CD4-positive, alpha-beta T cell (primary cell): ENCODE measurements at regions not wholly inside any gene's neighbourhood (a gene's known extent, or its start where the extent isn't known, plus 50 kb on each side); places are given as distances from the start of the nearest gene placed in this dataset.

ENCODE experiments used
- ATAC-seq: fragments of 200-7000 bp; cut with Tn5 transposase; one replicate; pipeline ENCODE4 v1.10.0; 2022; ENCODE audit warnings: mild to moderate bottlenecking; ENCODE audit not compliant: poor library complexity
- CTCF ChIA-PET: fragments of 350-600 bp; sonication (Branson Sonifier 250); formaldehyde crosslinking; loops from one replicate; lab custom pipeline; 2021; ENCODE audit warnings: antibody characterized with exemption, inconsistent platforms; lab: Charles Lee
- POLR2A ChIA-PET: fragments of 350-600 bp; sonication (Branson Sonifier 250); formaldehyde crosslinking; loops from one replicate; lab custom pipeline; 2021; ENCODE audit warnings: antibody characterized with exemption, inconsistent platforms; lab: Charles Lee
- DNase-seq, 14 experiments: peaks; one replicate each; pipeline ENCODE4 v3.0.0-alpha.2; 2013 to 2020; ENCODE audit warnings: mixed read lengths in 2 of 14
- H3K27ac ChIP-seq, 2 donors: one replicate each; pipeline versions ENCODE4 v1.5.1 to v1.7.0; 2013; ENCODE audit warnings: low read length in 2 of 2, low read depth in 1 of 2, mild to moderate bottlenecking in 1 of 2
- H3K27me3 ChIP-seq, 2 experiments: 1 replicate in 1 of 2; 2 replicates in 1 of 2; pipeline versions ENCODE4 v1.6.1 to v1.7.0; 2013; ENCODE audit warnings: low read length in 2 of 2, control low read depth in 1 of 2, mild to moderate bottlenecking in 1 of 2, moderate library complexity in 1 of 2; ENCODE audit not compliant: insufficient read depth in 2 of 2, control insufficient read depth in 1 of 2
- H3K36me3 ChIP-seq: one replicate; pipeline ENCODE4 v1.6.1; 2013; ENCODE audit warnings: low read length, control low read depth; ENCODE audit not compliant: insufficient read depth
- H3K4me1 ChIP-seq: one replicate; pipeline ENCODE4 v1.6.1; 2013; ENCODE audit warnings: low read length, control low read depth; ENCODE audit not compliant: insufficient read depth
- H3K4me3 ChIP-seq: one replicate; pipeline ENCODE4 v1.5.1; 2013; ENCODE audit warnings: mild to moderate bottlenecking, low read length, moderate library complexity
- H3K9me3 ChIP-seq, 2 experiments: 1 replicate in 1 of 2; 2 replicates in 1 of 2; pipeline versions ENCODE4 v1.6.1 to v1.7.0; 2013; ENCODE audit warnings: low read length in 2 of 2, mild to moderate bottlenecking in 2 of 2, control low read depth in 1 of 2, moderate library complexity in 1 of 2; ENCODE audit not compliant: control insufficient read depth in 1 of 2, insufficient read depth in 1 of 2
- H3K27ac Mint-ChIP-seq: one replicate; pipeline ENCODE4 v1.8.0; 2020; ENCODE audit warnings: mixed read lengths
- H3K27me3 Mint-ChIP-seq: one replicate; pipeline ENCODE4 v1.8.0; 2021; ENCODE audit warnings: mixed read lengths
- H3K36me3 Mint-ChIP-seq: one replicate; pipeline ENCODE4 v1.8.0; 2021; ENCODE audit warnings: low read depth, mixed read lengths
- H3K4me1 Mint-ChIP-seq: one replicate; pipeline ENCODE4 v1.8.0; 2021; ENCODE audit warnings: low read depth, mixed read lengths
- H3K4me3 Mint-ChIP-seq: one replicate; pipeline ENCODE4 v1.8.0; 2020; ENCODE audit warnings: mild to moderate bottlenecking, mixed read lengths
- H3K9me3 Mint-ChIP-seq: one replicate; pipeline ENCODE4 v1.8.0; 2020; ENCODE audit warnings: mixed read lengths
- CTCF ChIP-seq: fragments of 200-600 bp; IDR thresholded peaks from one replicate; pipeline ENCODE4 v1.8.0; 2022; ENCODE audit warnings: antibody characterized with exemption, mild to moderate bottlenecking
- intact Hi-C, 2 experiments: fragments of 100-400 bp; cut with DNase I in 1 of 2; cut with micrococcal nuclease in 1 of 2; formaldehyde crosslinking; loops; one replicate each; pipeline versions ENCODE4 v1.15.1 to v1.9.0; 2023 to 2025; cut with DNase I, micrococcal nuclease

- H3K4me3 ChIP-seq, result no peak overlapping the region
- no peak for TF ChIP-seq CTCF
- no peaks in the 10 kb centered on the region for H3K4me1 Mint-ChIP-seq
- ChIA-PET POLR2A (no interaction called here), CTCF (no interaction called here)
- H3K4me1 ChIP-seq, result no peaks in the 10 kb centered on the region
- no peaks in the 10 kb centered on the region for H3K36me3 Mint-ChIP-seq
- no peak overlapping the region for H3K4me3 Mint-ChIP-seq
- ATAC-seq (no peak), DNase-seq (no peak)
- no peak overlapping the region for H3K27ac ChIP-seq
- H3K36me3 ChIP-seq, result no peaks in the 10 kb centered on the region
- peaks cover 8% of the 10 kb centered on the region for H3K9me3 Mint-ChIP-seq
- H3K27ac Mint-ChIP-seq, result no peak overlapping the region
- intact Hi-C loops, result no loop called here
- H3K9me3 ChIP-seq, result no peaks in the 10 kb centered on the region
- no peaks in the 10 kb centered on the region for H3K27me3 ChIP-seq
- no peaks in the 10 kb centered on the region for H3K27me3 Mint-ChIP-seq
These were observed 942.2 kb downstream of the CNTNAP5 start for GRCh38 chr2:124967325-124967724.

GRCh38 chr2:124970030-124970429 lies 944.9 kb downstream of the CNTNAP5 start:
- ChIA-PET POLR2A (no interaction called here), CTCF (no interaction called here)
- Histone ChIP-seq H3K27me3 (no peaks in the 10 kb centered on the region), H3K9me3 (no peaks in the 10 kb centered on the region), H3K4me1 (no peaks in the 10 kb centered on the region), H3K27ac (no peak overlapping the region), H3K36me3 (no peaks in the 10 kb centered on the region), H3K4me3 (no peak overlapping the region)
- Mint-ChIP-seq H3K27ac (no peak overlapping the region), H3K36me3 (no peaks in the 10 kb centered on the region), H3K4me1 (no peaks in the 10 kb centered on the region), H3K27me3 (no peaks in the 10 kb centered on the region), H3K9me3 (peaks cover 4% of the 10 kb centered on the region), H3K4me3 (no peak overlapping the region)
- no peak for DNase-seq
- no peak for TF ChIP-seq CTCF
- ATAC-seq, result no peak
- intact Hi-C loops, result no loop called here

DNA sequence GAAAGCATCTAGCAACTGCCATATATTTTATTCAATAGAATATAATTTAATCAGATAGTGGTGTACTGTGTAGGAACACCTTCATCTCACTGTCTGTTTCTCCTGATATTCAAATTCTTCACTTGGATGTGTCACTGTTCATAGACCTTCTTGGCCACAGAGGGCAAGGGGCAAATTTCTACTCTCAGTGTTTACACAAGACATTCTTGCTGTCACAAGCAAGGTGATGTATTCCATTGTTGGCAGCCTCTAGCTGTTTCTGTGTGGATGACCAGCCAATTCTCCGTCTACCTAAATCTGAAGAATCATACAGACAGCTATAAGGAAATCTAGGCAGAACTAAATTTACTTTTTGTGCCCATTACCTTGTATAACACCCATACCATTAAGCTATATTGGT lies 948.3 kb downstream of the CNTNAP5 start:
- Mint-ChIP-seq H3K9me3 (peaks cover 4% of the 10 kb centered on the region), H3K27ac (no peak overlapping the region), H3K36me3 (no peaks in the 10 kb centered on the region), H3K27me3 (no peaks in the 10 kb centered on the region), H3K4me3 (no peak overlapping the region), H3K4me1 (no peaks in the 10 kb centered on the region)
- no peak for ATAC-seq
- no peak overlapping the region for H3K4me3 ChIP-seq
- intact Hi-C loops, result no loop called here
- peaks cover 0 to 8% of the 10 kb centered on the region in 2 experiments for H3K9me3 ChIP-seq
- ChIA-PET POLR2A (no interaction called here), CTCF (no interaction called here)
- H3K4me1 ChIP-seq, result no peaks in the 10 kb centered on the region
- no peaks in the 10 kb centered on the region for H3K27me3 ChIP-seq
- H3K27ac ChIP-seq, result no peak overlapping the region
- H3K36me3 ChIP-seq, result no peaks in the 10 kb centered on the region
- TF ChIP-seq CTCF, result no peak
- DNase-seq, result no peak
